Stimulated activated CD8-positive, alpha-beta memory T cell treated with anti-CD3 and anti-CD28 coated beads, Interleukin-7, amount 100 ng/mL, for 24 hours (primary cell): ENCODE measurements at regions not wholly inside any gene's neighbourhood (a gene's known extent, or its start where the extent isn't known, plus 50 kb on each side); places are given as distances from the start of the nearest gene placed in this dataset.
"Not testable (repeated sequence)": the region's sequence is repeated elsewhere in the genome, so short reads cannot be mapped to it uniquely, and the experiment has no call there.

ENCODE experiments used
- DNase-seq: peaks from one replicate; pipeline ENCODE4 v3.0.0-alpha.2; 2020; ENCODE audit warnings: low read depth

- DNase-seq: no peak
Observed at GRCh38 chr9:85332487-85332886, 409.3 kb downstream of the AGTPBP1 start.

GRCh38 chr9:85331626-85332025 is 410.1 kb downstream of the AGTPBP1 start:
- no peak for DNase-seq

DNA sequence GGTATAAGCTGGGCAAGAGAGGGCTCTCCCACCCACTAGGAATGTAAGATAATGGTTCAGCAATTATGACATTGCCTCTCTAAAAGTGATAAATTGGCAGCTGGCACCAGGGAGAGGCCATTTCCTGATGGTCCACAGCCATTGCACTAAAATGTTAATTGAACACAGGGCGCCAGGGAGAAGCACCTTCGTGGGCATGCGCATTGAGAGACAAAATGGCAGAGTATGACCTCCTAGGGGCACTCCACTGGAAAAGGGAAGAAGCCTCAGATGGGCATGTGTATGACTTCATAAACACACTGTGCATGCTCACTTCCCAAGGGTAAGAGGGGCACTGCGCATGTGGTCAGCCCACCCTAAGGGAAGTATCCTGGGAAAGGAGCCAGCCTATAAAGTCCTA is 419.2 kb downstream of the AGTPBP1 start:
- DNase-seq: no peak

DNA sequence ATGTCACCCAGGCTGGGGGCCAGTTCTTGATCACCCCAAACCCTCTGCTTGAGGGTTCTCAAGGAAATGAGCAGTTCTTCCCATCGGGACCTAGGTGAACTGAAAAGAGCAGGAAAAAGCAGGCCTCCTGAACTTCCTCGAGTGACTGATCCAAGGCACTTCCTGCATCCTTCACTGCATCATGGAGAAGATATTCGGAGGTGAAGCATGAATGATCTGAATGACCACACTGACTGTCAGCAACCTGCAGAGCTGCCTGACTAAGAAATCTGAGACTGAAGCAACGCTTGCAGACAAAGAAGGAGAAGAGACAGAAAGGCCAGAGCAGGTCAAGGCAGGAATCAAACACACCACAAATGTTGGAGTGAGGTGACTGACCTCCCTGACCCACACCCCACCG is 420.2 kb downstream of the AGTPBP1 start:
- no peak for DNase-seq

DNA sequence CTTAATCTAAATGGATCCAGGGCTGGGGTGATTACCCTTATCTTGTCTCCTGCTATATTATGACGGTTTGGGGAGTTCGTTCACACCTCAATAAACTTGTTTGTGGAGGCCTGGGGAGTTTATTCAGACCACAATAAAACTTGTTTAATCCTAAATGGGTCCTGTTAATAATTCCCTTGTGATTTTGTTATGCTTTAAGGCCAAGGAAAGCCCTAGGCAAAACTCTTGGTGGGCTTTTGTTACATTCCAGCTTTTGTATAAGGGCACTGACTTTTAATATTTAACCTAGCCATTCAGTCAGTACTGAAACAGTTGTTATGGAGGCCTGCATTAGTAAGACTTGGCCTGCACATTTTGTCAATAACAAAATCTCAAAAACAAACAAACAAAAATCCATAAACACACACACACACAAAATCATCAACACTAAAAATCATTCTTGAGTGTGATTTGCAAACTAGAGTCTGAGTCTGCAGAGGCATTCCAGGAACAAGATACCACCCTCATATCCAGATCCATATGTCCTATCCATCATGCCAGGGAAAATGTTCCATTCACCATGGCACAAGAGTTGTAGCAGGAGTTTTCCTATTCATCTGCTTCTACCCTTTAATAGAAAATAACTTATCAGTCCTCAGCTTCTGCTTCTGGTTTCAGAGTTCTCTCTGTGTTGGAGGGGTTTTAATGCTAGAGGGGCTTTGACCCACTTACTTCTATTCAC is 421.7 kb downstream of the AGTPBP1 start:
- DNase-seq: no peak

GRCh38 chr9:85315535-85315934 is 426.2 kb downstream of the AGTPBP1 start:
- not testable (repeated sequence) for DNase-seq

DNA sequence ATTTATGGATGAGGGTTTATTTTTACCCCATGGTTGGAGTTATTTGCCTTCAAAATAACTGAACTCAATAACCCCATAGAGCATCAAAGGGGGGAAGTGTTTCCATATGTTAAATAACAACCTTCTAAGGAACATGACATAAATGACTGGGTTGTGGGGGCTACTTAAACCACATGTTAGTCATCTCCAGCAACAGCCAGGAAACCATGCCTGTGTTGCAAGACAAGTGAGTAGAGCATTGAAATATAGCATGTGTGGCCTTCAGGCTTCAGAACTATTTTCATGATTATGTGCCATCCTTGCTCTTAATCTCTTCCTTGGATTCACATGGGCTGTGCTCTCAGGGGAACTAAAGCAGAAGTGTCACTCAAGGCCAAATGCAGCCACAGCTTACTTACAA is 431.2 kb downstream of the AGTPBP1 start:
- no peak for DNase-seq

GRCh38 chr9:85303757-85304134 is 438.0 kb downstream of the AGTPBP1 start:
- DNase-seq: no peak

DNA sequence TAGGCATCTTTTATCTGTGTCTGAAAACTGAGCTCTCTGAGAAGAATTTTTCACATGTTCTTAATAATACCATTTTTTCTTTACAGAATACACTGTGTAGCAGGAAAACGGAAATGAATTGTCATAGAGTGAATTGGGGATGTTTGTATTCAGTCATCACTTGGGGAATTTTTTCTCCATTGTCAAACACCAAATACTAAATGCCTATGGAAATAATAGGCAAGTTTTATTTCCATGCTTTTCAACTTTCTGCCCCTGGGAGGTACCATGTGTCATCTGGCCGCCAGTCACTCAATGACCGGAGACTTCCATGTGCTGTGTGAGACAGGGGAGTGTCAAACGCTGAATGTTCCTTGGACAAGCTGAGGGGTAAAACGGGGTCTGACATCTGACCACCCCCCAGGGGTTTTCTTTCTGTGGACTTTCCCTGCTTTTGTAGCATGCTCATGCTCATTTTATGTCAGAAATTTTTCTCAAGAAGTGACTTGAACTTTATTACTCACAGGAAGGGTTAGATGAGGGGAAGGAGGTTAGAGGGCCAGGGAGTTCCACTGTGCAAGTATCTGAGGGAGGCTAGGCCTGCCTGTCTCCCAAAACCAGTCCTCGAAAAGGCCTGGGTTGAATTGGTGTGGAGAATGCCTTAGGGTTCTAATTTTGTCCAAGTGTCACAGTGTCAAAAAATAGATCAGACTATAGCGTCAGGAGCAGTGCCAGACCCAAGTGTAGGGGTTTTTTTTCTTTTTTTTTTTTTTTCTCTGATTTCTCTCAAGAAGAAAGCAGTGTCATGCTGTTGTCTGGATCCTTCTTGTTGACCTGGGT is 438.6 kb downstream of the AGTPBP1 start:
- no peak for DNase-seq

DNA sequence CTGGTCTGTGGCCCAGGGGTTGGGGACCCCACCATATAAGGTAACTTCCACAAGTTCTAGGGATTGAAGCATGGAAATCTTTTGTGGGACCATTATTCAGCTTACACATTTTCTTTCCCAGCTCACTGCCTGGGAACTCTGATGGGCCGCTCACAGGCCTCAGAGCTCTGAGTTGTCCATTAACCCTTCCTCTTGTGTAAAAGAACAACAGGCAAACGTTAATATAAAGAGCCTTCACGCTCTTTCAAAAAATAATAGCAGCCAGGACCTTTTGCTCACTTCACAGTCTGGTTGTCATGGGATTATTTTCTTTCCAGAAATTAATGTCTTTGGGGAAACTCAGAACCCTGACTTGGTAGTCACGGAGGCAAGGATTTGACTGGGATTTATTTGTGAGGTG is 443.3 kb downstream of the AGTPBP1 start:
- no peak for DNase-seq

DNA sequence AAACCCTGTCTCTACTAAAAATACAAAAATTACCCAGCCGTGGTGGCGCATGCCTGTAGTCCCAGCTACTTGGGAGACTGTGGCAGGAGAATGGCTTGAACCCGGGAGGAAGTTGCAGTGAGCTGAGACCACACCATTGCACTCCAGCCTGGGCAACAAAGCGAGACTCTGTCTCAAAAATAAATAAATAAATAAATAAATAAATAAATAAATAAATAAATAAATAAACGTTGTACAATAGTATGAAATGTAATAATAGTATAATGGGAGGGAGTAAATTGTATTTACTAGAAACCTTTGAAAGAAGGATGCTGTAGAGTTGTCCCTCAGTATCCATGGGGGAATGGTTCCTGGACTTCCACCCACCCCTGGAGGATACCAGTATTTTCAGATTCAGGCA is 446.5 kb downstream of the AGTPBP1 start:
- DNase-seq: not testable (repeated sequence)

DNA sequence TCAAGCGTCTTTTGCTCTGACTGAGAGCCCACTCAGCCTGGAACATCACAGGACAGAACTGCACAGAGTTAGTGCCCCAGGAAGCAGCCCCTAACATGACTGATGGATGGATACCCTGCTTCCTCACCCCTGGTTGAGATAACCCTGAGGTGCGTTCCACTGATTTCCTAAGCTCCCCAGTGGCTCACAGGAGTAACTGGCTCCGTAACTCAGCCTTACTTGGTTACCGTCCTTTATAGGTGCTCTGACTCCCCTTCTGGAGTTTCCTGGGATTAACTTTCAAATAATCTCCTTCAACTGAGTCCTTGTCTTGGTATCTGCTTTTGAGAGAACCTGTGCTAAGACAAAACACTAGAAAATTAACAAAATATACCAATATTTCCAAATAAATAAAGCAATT is 449.5 kb downstream of the AGTPBP1 start:
- no peak for DNase-seq

- DNase-seq: no peak
Observed at GRCh38 chr9:85291266-85291665, 450.5 kb downstream of the AGTPBP1 start.

GRCh38 chr9:85290019-85290418 is 451.7 kb downstream of the AGTPBP1 start:
- DNase-seq: peak; percentile 12

- no peak for DNase-seq
Observed at GRCh38 chr9:85289142-85289541, 452.6 kb downstream of the AGTPBP1 start.

DNA sequence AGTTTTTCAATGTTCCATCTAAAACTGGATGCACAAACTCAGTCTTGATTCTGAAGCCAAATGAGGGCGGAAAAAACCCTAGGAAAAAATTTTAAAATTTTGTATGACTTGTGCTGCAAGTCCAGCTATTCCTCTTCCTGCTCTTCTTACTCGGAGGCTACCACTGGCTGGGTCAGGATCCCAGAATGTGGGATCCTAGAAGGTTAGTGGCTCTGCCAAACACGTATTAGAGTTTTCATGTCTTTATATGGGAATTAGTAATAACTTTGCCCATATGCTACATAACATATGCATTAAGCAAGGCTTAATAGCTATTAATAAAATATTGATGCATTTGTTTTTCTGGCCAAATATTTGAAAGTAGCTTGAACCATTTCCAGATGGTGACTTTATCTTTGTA is 458.3 kb downstream of the AGTPBP1 start:
- DNase-seq: no peak

- DNase-seq: no peak
Observed at GRCh38 chr9:85278769-85279168, 463.0 kb downstream of the AGTPBP1 start.

- no peak for DNase-seq
Observed at GRCh38 chr9:85276741-85277140, 465.0 kb downstream of the AGTPBP1 start.

GRCh38 chr9:85269811-85270210 is 471.9 kb downstream of the AGTPBP1 start:
- no peak for DNase-seq

DNA sequence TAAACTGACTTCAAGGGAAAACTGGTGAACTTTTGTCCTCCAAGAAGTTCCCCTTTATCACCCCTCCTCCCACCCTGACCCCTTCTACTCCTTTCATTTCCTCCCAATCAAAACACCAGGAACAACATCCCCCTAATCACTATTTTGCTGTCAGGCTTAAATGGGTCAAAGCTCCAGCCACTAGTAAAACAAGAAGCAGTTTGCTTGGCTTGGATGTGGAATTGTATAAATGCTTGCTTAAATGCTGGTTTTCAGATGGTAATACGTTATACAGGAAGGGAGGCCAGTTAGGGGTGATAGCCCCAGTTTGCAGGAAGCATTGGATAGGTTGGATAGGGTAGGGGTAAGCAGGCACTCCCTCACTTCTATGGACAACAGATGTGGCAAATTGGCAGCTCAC is 473.6 kb downstream of the AGTPBP1 start:
- DNase-seq: no peak

DNA sequence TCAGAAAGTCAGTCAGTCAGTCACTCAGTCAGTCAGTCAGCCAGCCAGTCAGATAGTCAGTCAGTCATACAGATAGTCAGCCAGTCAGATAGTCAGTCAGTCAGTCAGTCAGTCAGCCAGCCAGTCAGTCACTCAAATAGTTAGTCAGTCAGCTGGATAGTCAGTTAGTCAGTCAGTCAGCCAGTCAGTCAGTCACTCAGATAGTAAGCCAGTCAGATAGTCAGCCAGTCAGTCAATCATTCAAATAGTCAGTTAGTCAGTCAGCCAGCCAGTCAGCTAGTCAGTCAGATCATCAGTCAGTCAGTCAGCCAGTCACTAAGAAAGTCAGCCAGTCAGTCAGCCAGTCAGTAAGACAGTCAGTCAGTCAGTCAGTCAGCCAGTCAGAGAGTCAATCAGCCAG is 477.1 kb downstream of the AGTPBP1 start:
- no peak for DNase-seq

GRCh38 chr9:85263288-85263687 is 478.5 kb downstream of the AGTPBP1 start:
- no peak for DNase-seq

GRCh38 chr9:85262333-85262732 is 479.4 kb downstream of the AGTPBP1 start:
- no peak for DNase-seq
